ENCODE measurements at regions not wholly inside any gene's neighbourhood (a gene's known extent, or its start where the extent isn't known, plus 50 kb on each side); places are given as distances from the start of the nearest gene placed in this dataset.

DNA sequence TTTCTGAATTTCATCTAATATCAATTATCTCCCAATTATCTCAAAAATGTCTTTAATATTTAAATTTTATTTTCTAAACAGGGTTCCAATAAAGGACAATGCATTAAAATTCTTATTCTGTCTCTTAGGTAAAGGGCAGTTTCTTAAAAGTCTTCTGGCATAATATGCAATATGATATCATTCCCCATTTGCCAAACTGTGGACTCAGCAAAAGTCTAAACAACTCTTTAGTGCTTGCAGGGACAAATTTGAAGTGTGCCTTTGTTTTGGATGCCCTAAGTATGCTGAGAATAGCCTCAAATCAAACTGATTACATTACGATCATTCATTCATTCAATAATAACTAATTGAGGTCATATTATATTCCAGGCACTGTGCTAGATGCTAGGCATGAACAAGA, 281.0 kb upstream of the KIRREL3 start:
- TF ChIP-seq, protein P1, sequence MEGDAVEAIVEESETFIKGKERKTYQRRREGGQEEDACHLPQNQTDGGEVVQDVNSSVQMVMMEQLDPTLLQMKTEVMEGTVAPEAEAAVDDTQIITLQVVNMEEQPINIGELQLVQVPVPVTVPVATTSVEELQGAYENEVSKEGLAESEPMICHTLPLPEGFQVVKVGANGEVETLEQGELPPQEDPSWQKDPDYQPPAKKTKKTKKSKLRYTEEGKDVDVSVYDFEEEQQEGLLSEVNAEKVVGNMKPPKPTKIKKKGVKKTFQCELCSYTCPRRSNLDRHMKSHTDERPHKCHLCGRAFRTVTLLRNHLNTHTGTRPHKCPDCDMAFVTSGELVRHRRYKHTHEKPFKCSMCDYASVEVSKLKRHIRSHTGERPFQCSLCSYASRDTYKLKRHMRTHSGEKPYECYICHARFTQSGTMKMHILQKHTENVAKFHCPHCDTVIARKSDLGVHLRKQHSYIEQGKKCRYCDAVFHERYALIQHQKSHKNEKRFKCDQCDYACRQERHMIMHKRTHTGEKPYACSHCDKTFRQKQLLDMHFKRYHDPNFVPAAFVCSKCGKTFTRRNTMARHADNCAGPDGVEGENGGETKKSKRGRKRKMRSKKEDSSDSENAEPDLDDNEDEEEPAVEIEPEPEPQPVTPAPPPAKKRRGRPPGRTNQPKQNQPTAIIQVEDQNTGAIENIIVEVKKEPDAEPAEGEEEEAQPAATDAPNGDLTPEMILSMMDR (IDR thresholded peaks at IDR 0.05; ENCODE audit: extremely low read depth in 1 of 2, insufficient read depth in 1 of 2, low read depth in 1 of 2, low read length in 2 of 2): no peak
- TF ChIP-seq POLR2AphosphoS5 (IDR thresholded peaks at IDR 0.05; ENCODE audit: insufficient read depth, low read depth, low read length): no peak
- no peak for TF ChIP-seq POLR2A (IDR thresholded peaks at IDR 0.05; ENCODE audit: low read depth, low read length)
- TF ChIP-seq EZH2 (IDR thresholded peaks at IDR 0.05; ENCODE audit: borderline replicate concordance, low read depth, low read length, severe bottlenecking): no peak
- TF ChIP-seq, protein P2, sequence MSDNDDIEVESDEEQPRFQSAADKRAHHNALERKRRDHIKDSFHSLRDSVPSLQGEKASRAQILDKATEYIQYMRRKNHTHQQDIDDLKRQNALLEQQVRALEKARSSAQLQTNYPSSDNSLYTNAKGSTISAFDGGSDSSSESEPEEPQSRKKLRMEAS (IDR thresholded peaks at IDR 0.05; ENCODE audit: insufficient read depth, insufficient read length): no peak
- no peak for TF ChIP-seq JUN (IDR thresholded peaks at IDR 0.05; ENCODE audit: borderline replicate concordance, insufficient read depth, insufficient read length, low read depth)

All from endothelial cell of umbilical vein (primary cell).